NCI-H187 treated with DMSO at 0.1 percent for 48 hours (cell line): ENCODE measurements at regions not wholly inside any gene's neighbourhood (a gene's known extent, or its start where the extent isn't known, plus 50 kb on each side); places are given as distances from the start of the nearest gene placed in this dataset.
"Not testable (repeated sequence)": the region's sequence is repeated elsewhere in the genome, so short reads cannot be mapped to it uniquely, and the experiment has no call there.

ENCODE experiments used
- DNase-seq: peaks from one replicate; lab custom pipeline; 2025; lab: John Stamatoyannopoulos, UW

DNA sequence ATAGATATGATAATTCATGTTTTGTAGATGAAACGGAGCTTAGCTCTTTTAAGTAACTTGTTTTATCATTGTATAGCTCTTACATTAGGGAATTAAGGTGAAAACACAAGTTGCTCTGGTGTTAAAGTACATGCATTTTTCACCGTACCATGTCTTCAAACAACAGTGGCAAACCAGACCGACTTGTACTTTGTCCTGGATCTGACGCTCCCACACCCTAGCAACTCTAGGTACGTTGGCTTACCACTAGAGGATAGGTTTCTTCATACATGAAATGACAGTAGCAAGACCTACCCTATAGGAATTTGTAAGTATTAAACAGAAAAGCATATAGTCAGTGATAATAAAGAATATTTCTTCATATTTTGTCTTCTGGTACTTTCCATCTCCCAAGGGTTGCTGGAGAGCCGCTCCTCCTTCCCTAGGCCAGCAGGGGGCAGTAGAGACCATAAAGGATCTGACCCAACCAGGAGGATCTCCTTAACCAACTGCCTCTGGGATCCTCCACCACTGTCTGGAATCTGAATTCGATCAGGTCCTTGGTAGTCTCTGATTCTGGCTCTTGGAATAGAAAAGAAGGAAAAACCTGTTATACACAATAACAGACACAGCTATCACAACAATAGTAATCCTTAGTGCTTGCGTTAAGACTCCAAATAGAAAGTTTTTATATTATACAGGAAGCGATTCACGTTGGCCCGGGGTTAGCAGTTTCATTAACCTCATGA, 136.7 kb downstream of the CAVIN4 start:
- no peak for DNase-seq

GRCh38 chr9:100715100-100715380, 137.2 kb downstream of the CAVIN4 start:
- DNase-seq: no peak

DNA sequence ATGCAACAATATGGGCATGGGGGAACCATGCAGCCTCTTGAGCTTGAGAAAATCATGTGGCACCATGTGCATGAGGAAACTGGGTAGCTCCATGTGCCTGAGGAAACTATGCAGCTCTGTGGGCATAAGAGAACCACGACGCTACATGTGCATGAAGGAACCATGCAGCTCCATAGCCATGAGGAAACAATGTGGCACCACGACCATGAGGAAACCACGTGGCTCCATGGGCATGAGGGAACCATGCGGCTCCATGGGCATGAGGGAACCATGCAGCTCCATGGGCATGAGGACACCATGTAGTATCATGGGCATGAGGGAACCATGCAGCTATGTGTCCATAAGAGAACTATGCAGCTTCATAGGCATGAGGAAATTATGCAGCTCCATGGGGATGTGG, 140.8 kb downstream of the CAVIN4 start:
- no peak for DNase-seq

DNA sequence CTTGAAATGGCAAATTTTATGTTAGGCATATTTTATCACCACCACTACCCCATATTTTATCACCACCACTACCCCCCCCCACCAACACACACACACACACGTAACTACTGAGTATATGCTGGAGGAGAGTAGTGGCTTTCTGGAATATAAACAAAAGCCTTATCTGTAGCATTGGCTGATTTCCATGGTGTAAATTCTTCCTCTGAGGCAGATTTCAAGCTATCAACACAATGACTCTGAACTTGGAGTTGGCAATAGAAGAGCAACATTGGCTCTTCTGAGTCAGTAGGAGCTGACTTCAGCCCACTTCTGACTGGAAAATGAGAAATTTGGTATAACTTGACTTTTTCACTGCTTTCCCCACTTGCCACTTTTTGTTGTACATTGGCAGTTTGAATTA, 143.0 kb downstream of the CAVIN4 start:
- no peak for DNase-seq

- DNase-seq: no peak
Measured at GRCh38 chr9:100724886-100725285, 147.0 kb downstream of the CAVIN4 start.

GRCh38 chr9:100725371-100725770, 147.5 kb downstream of the CAVIN4 start:
- DNase-seq: no peak

DNA sequence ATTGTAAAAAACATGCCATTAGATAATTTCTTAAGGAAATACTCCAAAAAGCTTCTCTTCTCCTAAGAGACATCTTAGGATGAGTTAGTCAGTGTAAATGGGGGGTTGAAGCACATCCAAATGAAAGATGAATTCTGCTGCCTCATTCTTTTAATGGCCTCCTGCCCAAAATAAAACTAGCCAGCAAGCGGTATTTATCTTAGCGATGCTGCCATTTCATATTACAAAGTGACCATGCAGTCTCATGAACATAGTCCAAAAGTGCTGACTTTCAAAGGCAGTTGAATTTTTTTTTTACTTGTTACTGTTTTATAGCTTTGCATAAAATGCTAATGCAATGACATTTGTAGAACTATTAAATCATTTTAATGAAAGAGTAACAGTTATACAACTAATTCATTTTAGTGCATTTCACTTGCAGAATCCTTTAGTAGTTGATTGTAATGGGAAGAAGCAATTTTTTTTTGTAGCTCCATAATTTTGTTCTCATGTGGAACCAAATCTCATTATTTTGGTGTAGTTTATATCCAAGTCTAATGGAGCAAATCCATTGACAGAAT, 151.5 kb downstream of the CAVIN4 start:
- DNase-seq: no peak

DNA sequence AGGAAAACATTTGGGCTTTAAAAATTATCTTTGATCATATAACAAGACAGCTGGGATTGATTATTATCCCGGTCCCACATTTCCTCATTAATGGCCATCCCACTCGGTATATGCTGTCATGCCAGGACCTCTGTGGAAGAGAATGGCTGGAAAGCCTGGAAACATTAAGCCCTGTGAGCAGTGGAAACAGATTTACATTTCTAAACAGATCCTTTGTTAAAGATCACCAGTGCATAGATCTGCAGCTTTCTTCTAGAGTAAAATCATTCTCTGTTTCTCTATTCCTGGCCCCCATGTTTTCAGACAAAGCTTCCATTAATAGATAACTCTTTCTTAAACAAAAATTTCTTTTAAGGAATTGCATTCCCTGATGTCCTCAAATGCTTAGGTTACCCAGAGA, 152.2 kb downstream of the CAVIN4 start:
- no peak for DNase-seq

DNA sequence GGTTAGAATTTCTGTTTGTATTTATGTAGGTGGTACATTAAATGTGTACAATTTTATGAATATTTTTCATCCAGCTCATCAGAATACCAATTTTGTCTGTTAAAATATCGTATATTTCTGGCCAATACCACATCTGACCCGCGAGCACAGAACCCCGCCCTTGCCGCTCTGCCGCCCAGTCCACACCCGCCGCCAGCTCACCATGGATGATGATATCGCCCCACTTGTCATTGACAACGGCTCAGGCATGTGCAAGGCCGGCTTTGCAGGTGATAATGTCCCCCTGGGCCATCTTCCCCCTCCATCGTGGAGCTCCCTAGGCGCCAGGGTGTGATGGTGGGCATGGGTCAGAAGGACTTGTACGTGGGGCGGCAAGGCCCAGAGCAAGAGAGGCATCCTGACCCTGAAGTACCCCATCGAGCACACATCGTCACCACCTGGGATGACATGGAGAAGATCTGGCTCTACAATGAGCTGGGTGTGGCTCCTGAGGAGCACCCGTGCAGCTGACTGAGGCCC, 153.2 kb downstream of the CAVIN4 start:
- DNase-seq: no peak

- DNase-seq: no peak
Measured at GRCh38 chr9:100731557-100731956, 153.7 kb downstream of the CAVIN4 start.

GRCh38 chr9:100739208-100739607, 161.3 kb downstream of the CAVIN4 start:
- DNase-seq: no peak

- DNase-seq: no peak
Measured at GRCh38 chr9:100739666-100740065, 161.8 kb downstream of the CAVIN4 start.

DNA sequence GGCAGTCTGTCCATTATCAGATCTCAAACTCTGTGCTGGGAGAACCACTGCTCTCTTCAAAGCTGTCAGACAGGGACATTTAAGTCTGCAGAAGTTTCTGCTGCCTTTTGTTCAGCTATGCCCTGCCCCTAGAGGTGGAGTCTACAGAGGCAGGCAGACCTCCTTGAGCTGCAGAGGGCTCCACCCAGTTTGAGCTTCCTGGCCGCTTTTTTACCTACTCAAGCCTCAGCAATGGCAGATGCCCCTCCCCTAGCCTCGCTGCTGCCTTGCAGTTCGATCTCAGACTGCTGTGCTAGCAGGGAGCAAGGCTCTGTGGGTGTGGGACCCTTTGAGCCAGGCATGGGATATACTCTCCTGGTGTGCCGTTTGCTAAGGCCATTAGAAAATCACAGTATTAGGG, 171.1 kb downstream of the CAVIN4 start:
- not testable (repeated sequence) for DNase-seq

GRCh38 chr9:100756217-100756616, 178.3 kb downstream of the CAVIN4 start:
- DNase-seq: no peak

GRCh38 chr9:100759215-100759614, 181.3 kb downstream of the CAVIN4 start:
- no peak for DNase-seq

GRCh38 chr9:100761276-100761802, 183.5 kb downstream of the CAVIN4 start:
- no peak for DNase-seq

DNA sequence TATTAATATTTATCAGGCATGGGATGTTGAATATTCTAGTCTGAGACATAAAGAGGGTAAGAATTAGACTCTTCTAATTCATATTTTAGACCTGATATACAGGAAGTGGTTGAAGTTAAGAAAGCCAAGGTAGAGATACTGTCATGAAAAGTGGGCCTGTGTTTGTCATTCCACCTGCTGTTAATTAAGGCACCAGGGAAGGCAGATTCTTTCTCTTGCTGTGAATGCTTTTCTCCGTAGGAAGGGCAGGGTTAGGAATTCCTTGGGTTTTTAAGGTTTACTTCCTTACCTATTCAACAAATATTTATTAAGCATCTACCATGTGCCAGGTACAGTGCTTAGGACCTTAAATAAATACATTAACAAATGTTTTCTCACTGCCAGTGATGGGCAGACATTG, 196.4 kb downstream of the CAVIN4 start:
- no peak for DNase-seq

- no peak for DNase-seq
Measured at GRCh38 chr9:100774962-100775361, 197.1 kb downstream of the CAVIN4 start.

DNA sequence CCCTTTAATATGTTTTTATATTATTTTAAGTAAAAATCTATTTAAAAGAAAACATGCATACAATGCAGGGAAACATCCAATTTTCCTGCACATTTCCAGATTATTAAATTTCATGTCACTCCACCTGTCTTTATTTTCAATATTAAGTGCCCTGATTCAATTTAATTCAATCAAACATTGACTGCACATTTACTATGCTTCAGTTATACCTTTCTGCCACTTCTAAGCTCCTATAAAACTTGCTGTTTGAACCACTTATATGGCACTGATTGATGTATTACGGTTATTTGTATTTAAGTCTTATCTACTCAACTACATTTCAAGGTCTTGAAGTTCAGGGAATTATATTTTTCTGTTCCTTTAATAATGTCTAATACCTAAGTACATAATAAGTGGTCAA, 198.0 kb downstream of the CAVIN4 start:
- DNase-seq: no peak

DNA sequence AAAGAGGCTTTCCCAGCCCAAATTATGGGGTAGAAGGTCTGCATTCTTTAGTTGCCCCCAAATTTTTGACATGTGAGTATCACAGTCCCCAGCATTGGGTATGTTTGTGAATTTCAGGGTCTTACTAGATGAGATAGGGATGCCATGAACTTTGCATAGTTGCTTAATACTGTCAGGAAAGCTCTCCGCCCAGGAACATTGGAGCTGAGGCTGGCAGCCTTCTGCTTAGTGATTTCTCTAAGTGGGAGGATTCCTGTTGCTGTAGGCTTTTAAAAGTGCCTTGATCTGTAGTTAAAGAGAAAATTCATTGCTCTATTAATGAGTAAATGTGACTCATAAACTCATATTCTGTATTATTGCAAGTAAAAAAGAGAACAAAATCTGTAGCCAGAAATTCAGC, 206.9 kb downstream of the CAVIN4 start:
- DNase-seq: no peak

DNA sequence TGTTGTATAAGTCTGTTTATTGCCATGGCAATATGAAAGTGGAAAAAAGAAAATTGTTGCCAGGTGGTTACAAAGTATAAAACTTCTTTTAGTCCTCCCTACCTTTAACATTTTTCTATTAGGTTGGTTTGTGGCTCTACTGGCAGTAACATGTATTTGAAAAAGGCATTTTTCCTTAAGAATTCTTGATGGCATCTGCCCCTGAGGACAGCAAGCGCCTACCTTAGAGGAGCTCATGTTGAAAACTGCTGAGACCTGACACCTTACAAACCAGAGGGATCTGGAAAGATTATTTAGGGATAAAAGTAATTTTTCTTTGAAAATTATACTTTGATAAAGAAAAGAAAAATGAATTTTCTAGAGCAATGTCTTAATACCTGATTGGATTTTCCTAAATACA, 208.1 kb downstream of the CAVIN4 start:
- no peak for DNase-seq

DNA sequence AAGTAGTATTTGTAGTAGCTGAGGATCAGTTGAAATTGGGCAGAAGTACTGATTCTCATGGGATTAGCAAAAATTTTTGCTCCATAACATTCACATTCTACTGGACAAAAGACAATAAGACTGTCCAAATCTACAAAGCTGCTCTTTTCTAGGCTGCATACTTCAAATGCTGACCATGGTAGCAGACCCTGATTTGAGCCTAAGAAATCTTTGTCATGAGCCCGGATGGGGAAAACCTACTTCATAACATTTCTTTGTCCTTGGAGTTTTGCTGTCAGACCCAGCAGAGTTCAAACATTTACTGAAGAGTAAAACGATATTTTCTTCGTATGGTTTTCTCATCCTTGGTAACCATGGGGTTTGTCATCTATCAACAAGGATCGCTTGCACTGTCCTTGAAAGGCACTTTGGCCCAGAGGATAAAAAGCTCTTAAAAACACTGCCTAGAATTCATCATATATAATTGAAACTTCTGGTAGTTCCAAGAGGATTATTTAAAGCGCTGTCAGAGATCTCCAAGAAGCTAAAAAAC, 216.9 kb downstream of the CAVIN4 start:
- DNase-seq: no peak

GRCh38 chr9:100803956-100804355, 224.6 kb upstream of the PLPPR1 start:
- DNase-seq: no peak

- DNase-seq: no peak
Measured at GRCh38 chr9:100811643-100812042, 216.9 kb upstream of the PLPPR1 start.
